Uterus (tissue), 3 donors: ENCODE measurements at regions not wholly inside any gene's neighbourhood (a gene's known extent, or its start where the extent isn't known, plus 50 kb on each side); places are given as distances from the start of the nearest gene placed in this dataset.

Source experiments
- DNase-seq, 2 donors: peaks; one replicate each; pipeline ENCODE4 v3.0.0-alpha.2; 2019 to 2020
- H3K27ac ChIP-seq, 2 donors: fragments of 200-600 bp; sonication (generic); 1 replicate in 1 of 2; 2 replicates in 1 of 2; pipeline ENCODE4 v1.5.1; 2016 to 2018
- H3K27me3 ChIP-seq, 2 donors: fragments of 200-600 bp; sonication (generic); one replicate each; pipeline ENCODE4 v1.5.1; 2018 to 2019; ENCODE audit warnings: control low read depth in 1 of 2
- H3K36me3 ChIP-seq, 2 donors: fragments of 200-600 bp; sonication (generic); one replicate each; pipeline ENCODE4 v1.5.1; 2019; ENCODE audit warnings: control low read depth in 1 of 2
- H3K4me1 ChIP-seq, 2 donors: fragments of 200-600 bp; sonication (generic); one replicate each; pipeline ENCODE4 v1.5.1; 2018 to 2019; ENCODE audit warnings: control low read depth in 1 of 2
- H3K4me3 ChIP-seq, 2 donors: fragments of 200-600 bp; sonication (generic); 1 replicate in 1 of 2; 2 replicates in 1 of 2; pipeline ENCODE4 v1.5.1; 2018 to 2019; ENCODE audit warnings: mild to moderate bottlenecking in 1 of 2
- H3K9me3 ChIP-seq, 2 donors: fragments of 200-600 bp; sonication (generic); one replicate each; pipeline ENCODE4 v1.5.1; 2019; ENCODE audit warnings: control low read depth in 1 of 2
- POLR2A ChIP-seq, 2 donors: fragments of 450-650 bp; IDR thresholded peaks; one replicate each; pipeline ENCODE4 v1.6.1; 2016; ENCODE audit warnings: antibody characterized with exemption in 2 of 2, mild to moderate bottlenecking in 1 of 2, moderate library complexity in 1 of 2
- intact Hi-C: fragments of 100-400 bp; cut with DNase I; formaldehyde crosslinking; loops from one replicate; pipeline ENCODE4 v1.15.1; 2023; ENCODE audit warnings: low total_unique reads
- TF ChIP-seq, protein P1 (sequence below), 4 experiments: fragments of 200-600 bp in 2 of 4; fragments of 450-650 bp in 2 of 4; sonication (generic) in 2 of 4; IDR thresholded peaks; one replicate each; pipeline ENCODE4 v1.5.1; 2016 to 2019; ENCODE audit warnings: antibody characterized with exemption in 4 of 4, mild to moderate bottlenecking in 2 of 4, moderate library complexity in 1 of 4
- donor health status: DM: yes; HTN: yes; CAD: no.

DNA sequence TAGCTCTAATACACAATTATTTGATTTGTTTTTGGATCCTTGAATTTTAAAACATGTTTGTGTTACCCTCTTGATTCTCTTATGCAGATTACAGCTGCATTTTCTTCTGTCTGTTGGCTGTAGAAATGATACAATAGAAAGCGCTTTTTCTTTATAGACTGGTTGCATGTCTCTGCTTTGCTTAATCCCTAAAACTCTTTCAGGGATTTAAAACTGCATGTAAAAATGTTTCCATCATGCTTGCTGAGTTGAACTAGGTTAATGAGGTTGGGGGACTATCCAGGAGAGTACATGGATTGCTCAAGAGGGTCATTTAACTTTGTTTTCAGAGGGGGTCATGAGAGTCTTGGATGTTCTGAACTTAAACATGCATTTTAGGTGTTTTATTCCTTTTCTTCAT lies 166.4 kb upstream of the IFNG-AS1 start:
- no peak for DNase-seq
- TF ChIP-seq, protein P1, sequence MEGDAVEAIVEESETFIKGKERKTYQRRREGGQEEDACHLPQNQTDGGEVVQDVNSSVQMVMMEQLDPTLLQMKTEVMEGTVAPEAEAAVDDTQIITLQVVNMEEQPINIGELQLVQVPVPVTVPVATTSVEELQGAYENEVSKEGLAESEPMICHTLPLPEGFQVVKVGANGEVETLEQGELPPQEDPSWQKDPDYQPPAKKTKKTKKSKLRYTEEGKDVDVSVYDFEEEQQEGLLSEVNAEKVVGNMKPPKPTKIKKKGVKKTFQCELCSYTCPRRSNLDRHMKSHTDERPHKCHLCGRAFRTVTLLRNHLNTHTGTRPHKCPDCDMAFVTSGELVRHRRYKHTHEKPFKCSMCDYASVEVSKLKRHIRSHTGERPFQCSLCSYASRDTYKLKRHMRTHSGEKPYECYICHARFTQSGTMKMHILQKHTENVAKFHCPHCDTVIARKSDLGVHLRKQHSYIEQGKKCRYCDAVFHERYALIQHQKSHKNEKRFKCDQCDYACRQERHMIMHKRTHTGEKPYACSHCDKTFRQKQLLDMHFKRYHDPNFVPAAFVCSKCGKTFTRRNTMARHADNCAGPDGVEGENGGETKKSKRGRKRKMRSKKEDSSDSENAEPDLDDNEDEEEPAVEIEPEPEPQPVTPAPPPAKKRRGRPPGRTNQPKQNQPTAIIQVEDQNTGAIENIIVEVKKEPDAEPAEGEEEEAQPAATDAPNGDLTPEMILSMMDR (IDR thresholded peaks at IDR 0.05), result no peak
- no peak for TF ChIP-seq POLR2A (IDR thresholded peaks at IDR 0.05)
- intact Hi-C loops, result no loop called here

DNA sequence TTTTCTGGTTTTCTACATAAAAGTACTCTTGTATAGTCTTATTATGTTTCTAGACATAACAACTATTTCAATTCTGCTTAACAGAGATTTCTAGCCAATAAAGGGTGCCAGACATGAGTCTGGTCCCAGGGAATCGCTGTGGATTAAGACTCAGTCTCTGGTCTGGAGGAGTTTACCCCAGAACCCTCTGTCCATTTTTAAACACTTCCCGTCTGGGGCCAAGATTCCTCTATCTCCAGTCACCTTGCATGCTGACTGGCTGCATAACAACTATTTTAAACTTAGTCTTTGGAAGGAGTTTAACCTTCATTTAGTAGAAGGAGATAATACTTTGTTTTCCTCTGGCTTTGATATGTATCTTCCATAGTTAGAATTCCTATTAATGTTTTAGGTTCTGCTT lies 163.1 kb upstream of the IFNG-AS1 start:
- Histone ChIP-seq H3K27ac (peak overlapping the region; percentile 89 to 90), H3K36me3 (no peaks in the 10 kb centered on the region), H3K9me3 (no peaks in the 10 kb centered on the region), H3K27me3 (no peaks in the 10 kb centered on the region), H3K4me3 (no peak overlapping the region), H3K4me1 (no peaks in the 10 kb centered on the region)
- TF ChIP-seq, protein P1 (IDR thresholded peaks at IDR 0.05), result no peak
- TF ChIP-seq POLR2A (IDR thresholded peaks at IDR 0.05), result no peak
- no peak for DNase-seq
- intact Hi-C loops, result loop anchor here (5.0 kb wide), 1 partner anchor 179 kb away; the partner anchor contains the start of gene DYRK2

More for the DNA sequence above, 166.4 kb upstream of the IFNG-AS1 start:
- no peak overlapping the region for H3K4me3 ChIP-seq
- no peaks in the 10 kb centered on the region for H3K36me3 ChIP-seq
- no peaks in the 10 kb centered on the region for H3K9me3 ChIP-seq
- no peaks in the 10 kb centered on the region for H3K4me1 ChIP-seq
- no peak overlapping the region for H3K27ac ChIP-seq
- H3K27me3 ChIP-seq, result no peaks in the 10 kb centered on the region

DNA sequence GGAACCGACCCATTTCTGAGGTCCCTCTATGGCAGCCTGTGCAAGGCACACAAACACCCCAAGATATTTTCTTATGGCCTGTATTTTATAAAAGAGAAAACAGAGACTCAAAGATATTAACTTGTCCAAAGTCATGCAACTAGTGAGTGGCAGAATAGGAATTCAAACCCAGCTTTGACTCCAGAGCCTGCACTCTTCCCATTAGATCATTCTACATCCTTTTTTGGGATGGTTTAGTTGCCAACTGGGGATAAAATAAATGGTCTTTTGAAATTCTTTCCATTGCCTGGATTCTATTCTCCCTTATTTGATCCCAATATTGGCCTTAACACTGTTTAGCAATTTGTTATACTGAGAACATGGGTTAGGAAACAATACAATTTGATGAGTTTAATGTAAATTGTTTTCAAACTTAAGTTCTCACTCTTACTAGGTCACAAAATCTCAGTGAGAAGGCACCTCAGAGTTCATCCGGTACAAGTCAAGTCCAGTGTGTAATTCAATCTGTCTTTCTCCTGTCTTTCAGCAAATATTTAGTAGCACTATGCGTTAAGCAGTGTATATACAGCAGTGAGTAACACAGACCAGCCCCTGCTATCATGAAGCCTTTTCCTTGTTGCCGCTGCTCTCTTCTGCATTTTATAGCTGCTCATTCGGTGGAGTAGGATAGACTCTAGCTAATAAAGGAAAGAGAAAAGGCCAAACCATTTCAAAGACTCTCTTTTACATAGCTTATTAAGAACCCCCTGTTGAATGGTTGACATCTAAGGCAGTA lies 162.1 kb upstream of the IFNG-AS1 start:
- Histone ChIP-seq H3K27ac (peak overlapping the region; percentile 89 to 90), H3K9me3 (no peaks in the 10 kb centered on the region), H3K36me3 (no peaks in the 10 kb centered on the region), H3K27me3 (no peaks in the 10 kb centered on the region), H3K4me1 (no peaks in the 10 kb centered on the region), H3K4me3 (peak overlapping the region; percentile 18 to 29)
- no peak for DNase-seq
- intact Hi-C loops, result loop anchor here (5.0 kb wide), 1 partner anchor 180 kb away; the partner anchor contains the start of gene DYRK2
- TF ChIP-seq, protein P1 (IDR thresholded peaks at IDR 0.05), result no peak
- TF ChIP-seq POLR2A (IDR thresholded peaks at IDR 0.05), result no peak

DNA sequence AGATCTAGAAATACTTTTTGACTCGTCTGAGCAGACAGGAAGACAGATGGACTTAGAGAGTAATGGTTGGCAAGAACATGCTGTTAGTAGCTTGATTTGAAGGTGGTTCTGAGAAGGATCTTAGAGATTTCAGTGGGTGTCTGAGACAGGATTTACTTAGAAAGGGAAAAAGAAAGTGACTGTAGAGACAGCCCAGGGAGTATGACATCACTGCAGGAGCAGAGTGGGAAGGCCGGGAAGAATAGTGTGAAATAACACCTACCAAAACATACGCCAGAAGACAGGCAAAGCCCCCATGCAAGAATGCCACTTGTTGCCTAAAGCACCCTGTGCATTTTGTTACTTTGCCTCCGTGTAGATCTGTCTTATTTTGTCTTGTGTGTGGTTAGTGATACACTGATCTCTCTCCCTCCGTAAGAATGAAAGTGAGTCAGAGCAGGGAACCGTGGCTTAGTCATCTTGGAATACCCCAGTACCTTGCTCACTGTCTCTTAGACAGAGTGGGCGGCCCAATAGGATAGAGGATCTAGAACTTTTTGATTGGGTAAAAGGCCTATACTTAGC lies 161.3 kb upstream of the IFNG-AS1 start:
- peak; percentile 21 to 74 for DNase-seq
- Histone ChIP-seq H3K4me1 (no peaks in the 10 kb centered on the region), H3K9me3 (no peaks in the 10 kb centered on the region), H3K36me3 (no peaks in the 10 kb centered on the region), H3K27me3 (no peaks in the 10 kb centered on the region), H3K4me3 (peak overlapping the region; percentile 18 to 29), H3K27ac (peak overlapping the region; percentile 89 to 90)
- intact Hi-C loops, result loop anchor here (5.0 kb wide), 1 partner anchor 181 kb away; the partner anchor contains the start of gene DYRK2
- TF ChIP-seq, protein P1 (IDR thresholded peaks at IDR 0.05), result no peak
- peak; percentile 22 to 23 for TF ChIP-seq POLR2A (IDR thresholded peaks at IDR 0.05)

DNA sequence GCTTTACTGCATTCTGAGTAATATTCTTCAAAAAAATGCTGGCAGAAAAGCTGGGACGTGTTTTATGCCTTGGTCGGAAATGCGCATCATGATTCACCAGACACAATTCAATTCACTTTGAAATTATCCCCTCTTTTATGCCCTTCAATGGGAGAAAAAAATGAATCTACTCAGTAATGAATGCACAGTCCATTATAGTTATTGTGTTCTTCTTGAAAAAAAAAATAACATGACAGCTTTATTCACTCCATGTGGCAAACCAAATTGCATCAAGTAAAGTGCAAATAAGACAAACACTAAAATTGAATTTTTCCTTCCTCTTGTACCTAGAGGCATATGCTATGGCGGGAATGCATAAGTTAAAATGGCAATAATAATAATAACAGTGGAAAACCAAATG lies 159.4 kb upstream of the IFNG-AS1 start:
- no peaks in the 10 kb centered on the region for H3K9me3 ChIP-seq
- no peaks in the 10 kb centered on the region for H3K27me3 ChIP-seq
- DNase-seq, result no peak
- H3K4me1 ChIP-seq, result no peaks in the 10 kb centered on the region
- no peak for TF ChIP-seq POLR2A (IDR thresholded peaks at IDR 0.05)
- TF ChIP-seq, protein P1 (IDR thresholded peaks at IDR 0.05), result no peak
- intact Hi-C loops, result loop anchor here (5.0 kb wide), 1 partner anchor 183 kb away; the partner anchor contains the start of gene DYRK2
- no peak overlapping the region for H3K4me3 ChIP-seq
- no peak overlapping the region for H3K27ac ChIP-seq
- no peaks in the 10 kb centered on the region for H3K36me3 ChIP-seq
